HUES48 (cell line): ENCODE measurements at regions not wholly inside any gene's neighbourhood (a gene's known extent, or its start where the extent isn't known, plus 50 kb on each side); places are given as distances from the start of the nearest gene placed in this dataset.

Experiments used
- H3K27ac ChIP-seq: one replicate; pipeline ENCODE4 v1.7.0; 2013; ENCODE audit warnings: low read depth, low read length, inconsistent platforms
- H3K27me3 ChIP-seq: 2 replicates; pipeline ENCODE4 v1.6.1; 2013; ENCODE audit warnings: mild to moderate bottlenecking, low read length; ENCODE audit not compliant: control insufficient read depth, insufficient read depth
- H3K36me3 ChIP-seq: 2 replicates; pipeline ENCODE4 v1.6.1; 2013; ENCODE audit warnings: low read length; ENCODE audit not compliant: control insufficient read depth, insufficient read depth
- H3K4me1 ChIP-seq: 2 replicates; pipeline ENCODE4 v1.6.1; 2013; ENCODE audit warnings: mild to moderate bottlenecking, low read length; ENCODE audit not compliant: control insufficient read depth, insufficient read depth
- H3K4me3 ChIP-seq: 2 replicates; pipeline ENCODE4 v1.5.1; 2013; ENCODE audit warnings: mild to moderate bottlenecking, low read depth, low read length
- H3K9ac ChIP-seq: 2 replicates; pipeline ENCODE4 v1.6.1; 2013; ENCODE audit warnings: mild to moderate bottlenecking, low read depth, low read length, moderate library complexity
- H3K9me3 ChIP-seq: 2 replicates; pipeline ENCODE4 v1.6.1; 2013; ENCODE audit warnings: low read length; ENCODE audit not compliant: control insufficient read depth, insufficient read depth

DNA sequence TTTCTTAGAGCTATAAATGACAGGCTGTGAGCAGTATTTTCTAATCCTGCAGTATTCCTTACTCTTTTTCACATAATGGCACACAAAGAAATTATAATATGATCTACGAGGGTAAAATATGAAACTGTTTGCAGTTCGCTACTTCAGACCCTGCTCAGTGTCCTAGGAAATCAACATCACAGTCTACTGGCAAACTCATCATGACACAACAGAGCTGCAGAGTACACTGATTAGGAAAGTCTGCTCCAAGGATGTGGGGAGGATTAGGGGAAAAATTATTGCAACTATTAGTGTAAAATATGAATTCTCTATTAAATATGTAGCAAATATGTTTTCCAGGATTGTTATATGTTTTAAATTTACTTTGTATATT lies 149.2 kb upstream of the REG3G start:
- Histone ChIP-seq H3K27me3 (no peaks in the 10 kb centered on the region), H3K36me3 (no peaks in the 10 kb centered on the region), H3K9ac (no peak overlapping the region), H3K4me3 (no peak overlapping the region), H3K27ac (no peak overlapping the region), H3K9me3 (no peaks in the 10 kb centered on the region), H3K4me1 (no peaks in the 10 kb centered on the region)

DNA sequence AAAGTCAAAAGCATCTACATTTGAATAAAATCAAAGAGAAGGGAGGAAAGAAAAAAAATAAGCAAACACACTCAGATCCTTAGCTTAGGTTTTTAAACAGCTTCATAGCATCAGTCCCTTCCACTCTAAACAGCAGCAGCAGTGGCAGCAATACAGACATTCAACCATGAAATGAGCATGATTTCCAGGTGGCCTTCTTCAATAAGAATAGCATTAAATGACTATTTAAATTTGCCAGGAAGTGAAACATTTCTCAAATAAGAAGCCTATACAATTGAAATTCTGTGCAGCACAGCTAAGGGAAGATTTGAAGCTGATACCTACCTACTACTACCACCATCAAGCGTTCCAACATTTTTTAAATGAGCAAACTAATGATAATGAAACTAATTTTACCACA lies 138.1 kb upstream of the REG3G start:
- Histone ChIP-seq H3K27ac (no peak overlapping the region), H3K27me3 (no peaks in the 10 kb centered on the region), H3K9me3 (no peaks in the 10 kb centered on the region), H3K4me1 (peaks cover 15% of the 10 kb centered on the region), H3K9ac (no peak overlapping the region), H3K4me3 (no peak overlapping the region), H3K36me3 (no peaks in the 10 kb centered on the region)

DNA sequence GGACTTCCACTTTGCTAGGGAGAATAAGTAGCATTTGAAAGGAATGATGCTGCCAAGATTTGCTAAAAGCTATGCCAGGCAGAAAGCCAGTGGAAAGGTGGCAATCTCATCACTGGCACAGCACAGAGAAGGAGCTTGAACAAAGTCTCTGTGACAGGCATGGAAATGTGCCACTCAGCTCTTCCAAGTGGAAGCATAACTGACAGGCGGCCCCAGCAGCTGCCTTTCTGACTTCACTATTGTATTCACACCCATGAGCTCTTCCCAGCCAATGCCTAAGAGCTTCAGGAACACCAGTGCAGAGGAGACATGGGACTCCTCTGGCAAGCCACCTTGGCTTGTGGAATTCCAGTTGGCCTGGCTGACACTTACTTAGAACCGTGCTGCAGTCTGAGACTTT lies 134.6 kb upstream of the REG3G start:
- H3K9me3 ChIP-seq: no peaks in the 10 kb centered on the region
- no peak overlapping the region for H3K27ac ChIP-seq
- H3K9ac ChIP-seq: no peak overlapping the region
- peaks cover 15% of the 10 kb centered on the region for H3K4me1 ChIP-seq
- H3K27me3 ChIP-seq: no peaks in the 10 kb centered on the region
- H3K4me3 ChIP-seq: no peak overlapping the region
- H3K36me3 ChIP-seq: no peaks in the 10 kb centered on the region

DNA sequence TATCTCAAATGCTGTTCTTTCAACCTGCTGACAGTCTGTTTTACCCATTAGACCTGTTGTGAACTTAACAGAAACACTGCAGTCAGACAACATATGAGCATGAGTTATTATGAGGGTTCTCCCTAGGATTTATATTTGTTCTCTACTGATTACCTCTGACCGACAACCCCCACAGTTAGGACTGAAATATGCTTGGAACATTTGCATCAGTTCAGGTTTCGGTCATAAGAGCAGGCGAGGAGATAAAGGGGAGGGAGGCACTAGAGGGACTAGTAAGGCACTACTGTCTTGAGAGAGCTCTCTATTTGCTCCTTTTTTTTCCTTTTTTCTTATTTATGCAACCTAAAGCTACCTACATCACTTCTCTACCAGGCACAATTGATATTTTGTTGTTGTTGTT lies 133.2 kb upstream of the REG3G start:
- no peaks in the 10 kb centered on the region for H3K36me3 ChIP-seq
- H3K9me3 ChIP-seq: no peaks in the 10 kb centered on the region
- H3K27ac ChIP-seq: no peak overlapping the region
- H3K4me3 ChIP-seq: no peak overlapping the region
- H3K27me3 ChIP-seq: no peaks in the 10 kb centered on the region
- no peak overlapping the region for H3K9ac ChIP-seq
- peaks cover 12% of the 10 kb centered on the region for H3K4me1 ChIP-seq

GRCh38 chr2:78895022-78895421 lies 130.5 kb upstream of the REG3G start:
- Histone ChIP-seq H3K9me3 (no peaks in the 10 kb centered on the region), H3K27ac (no peak overlapping the region), H3K27me3 (no peaks in the 10 kb centered on the region), H3K9ac (no peak overlapping the region), H3K36me3 (no peaks in the 10 kb centered on the region), H3K4me3 (no peak overlapping the region), H3K4me1 (no peaks in the 10 kb centered on the region)

DNA sequence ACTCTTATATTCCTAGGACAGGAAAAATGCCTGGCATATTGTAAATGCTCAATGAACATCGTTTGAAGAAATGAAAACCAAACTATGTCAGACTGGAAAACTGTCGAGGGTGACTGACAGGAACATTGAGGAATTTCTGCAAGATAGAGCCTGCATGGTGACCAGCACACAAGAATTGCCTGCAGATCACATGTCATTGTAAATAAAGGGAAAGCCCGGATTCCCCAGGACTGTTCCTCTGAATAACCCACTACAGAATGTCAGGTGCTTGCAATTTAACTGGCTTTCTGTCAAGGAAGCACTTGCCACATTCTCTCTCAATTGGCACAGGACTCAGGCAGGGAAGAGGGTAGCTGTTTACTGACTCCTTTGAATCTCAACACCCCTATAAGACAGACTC lies 129.0 kb upstream of the REG3G start:
- Histone ChIP-seq H3K27me3 (no peaks in the 10 kb centered on the region), H3K27ac (no peak overlapping the region), H3K9ac (no peak overlapping the region), H3K36me3 (no peaks in the 10 kb centered on the region), H3K9me3 (no peaks in the 10 kb centered on the region), H3K4me3 (no peak overlapping the region), H3K4me1 (no peaks in the 10 kb centered on the region)

DNA sequence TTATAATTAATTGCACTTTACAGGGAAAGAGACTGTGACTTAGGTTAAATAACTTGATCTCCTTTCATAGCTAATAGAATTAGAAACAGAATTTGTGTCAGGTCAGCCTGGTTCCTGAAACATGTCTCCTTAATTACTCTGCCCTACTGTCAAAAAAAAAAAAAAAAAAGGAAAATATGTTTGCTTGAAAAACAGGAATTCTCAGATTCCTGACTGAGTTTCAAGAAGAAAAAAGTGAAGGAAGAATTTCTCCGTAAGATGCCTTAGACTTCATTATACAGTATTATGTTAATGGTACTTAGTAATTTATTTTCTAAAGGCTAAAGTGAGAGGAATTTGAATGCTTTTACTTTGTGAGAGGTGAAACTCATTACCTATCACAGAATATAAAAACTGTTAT lies 118.4 kb upstream of the REG3G start:
- no peaks in the 10 kb centered on the region for H3K27me3 ChIP-seq
- peaks cover 10% of the 10 kb centered on the region; the same call in 1 of the 2 replicates for H3K4me1 ChIP-seq
- H3K9me3 ChIP-seq: no peaks in the 10 kb centered on the region
- no peak overlapping the region for H3K4me3 ChIP-seq
- H3K36me3 ChIP-seq: no peaks in the 10 kb centered on the region
- H3K27ac ChIP-seq: no peak overlapping the region
- no peak overlapping the region for H3K9ac ChIP-seq

DNA sequence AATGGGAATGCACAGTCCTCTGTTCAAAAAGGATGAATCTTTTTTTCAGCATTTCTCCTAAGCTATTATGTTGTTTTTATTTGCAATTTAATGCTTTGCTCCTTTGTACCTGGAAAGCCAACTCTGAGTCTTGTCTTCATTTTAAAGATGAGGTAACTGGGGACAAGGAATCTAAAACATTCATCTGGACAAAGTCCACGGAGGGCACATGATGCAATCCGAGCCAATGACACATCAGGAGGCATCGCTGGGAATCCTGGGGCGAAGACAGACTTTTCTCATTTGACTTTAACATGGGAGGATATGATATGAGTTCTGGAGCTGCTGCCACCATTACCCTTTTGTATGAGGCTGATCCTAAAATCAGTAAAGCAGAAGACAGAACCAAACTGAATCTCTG lies 116.5 kb upstream of the REG3G start:
- H3K27ac ChIP-seq: no peak overlapping the region
- H3K27me3 ChIP-seq: no peaks in the 10 kb centered on the region
- no peak overlapping the region for H3K9ac ChIP-seq
- no peaks in the 10 kb centered on the region for H3K9me3 ChIP-seq
- H3K4me1 ChIP-seq: peaks cover 25% of the 10 kb centered on the region
- no peaks in the 10 kb centered on the region for H3K36me3 ChIP-seq
- H3K4me3 ChIP-seq: no peak overlapping the region

GRCh38 chr2:78910376-78910775 lies 115.1 kb upstream of the REG3G start:
- H3K27ac ChIP-seq: no peak overlapping the region
- H3K36me3 ChIP-seq: no peaks in the 10 kb centered on the region
- no peaks in the 10 kb centered on the region for H3K9me3 ChIP-seq
- H3K27me3 ChIP-seq: no peaks in the 10 kb centered on the region
- H3K4me1 ChIP-seq: peaks cover 25% of the 10 kb centered on the region
- no peak overlapping the region for H3K9ac ChIP-seq
- no peak overlapping the region for H3K4me3 ChIP-seq

DNA sequence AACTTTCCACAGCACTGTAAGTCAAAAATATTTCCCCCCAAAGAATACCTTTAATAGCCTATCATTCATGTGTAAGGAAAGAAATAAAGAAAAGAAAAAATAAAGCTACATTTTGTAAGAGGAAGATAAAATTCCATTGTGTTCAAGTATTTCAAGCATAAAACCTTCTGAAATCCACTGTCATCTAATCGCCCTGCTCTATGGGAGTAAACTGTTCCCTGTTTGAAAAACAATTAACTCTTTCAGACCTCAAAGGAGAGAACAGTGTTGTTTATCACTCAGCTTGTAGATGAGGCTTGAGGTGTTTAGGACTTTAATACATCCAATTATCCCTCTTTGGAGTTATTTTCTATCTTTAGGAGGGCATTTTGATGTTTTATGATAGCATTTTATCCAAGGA lies 112.2 kb upstream of the REG3G start:
- no peaks in the 10 kb centered on the region for H3K27me3 ChIP-seq
- H3K9me3 ChIP-seq: no peaks in the 10 kb centered on the region
- H3K36me3 ChIP-seq: no peaks in the 10 kb centered on the region
- peaks cover 20% of the 10 kb centered on the region for H3K4me1 ChIP-seq
- no peak overlapping the region for H3K9ac ChIP-seq
- H3K27ac ChIP-seq: no peak overlapping the region
- H3K4me3 ChIP-seq: no peak overlapping the region

DNA sequence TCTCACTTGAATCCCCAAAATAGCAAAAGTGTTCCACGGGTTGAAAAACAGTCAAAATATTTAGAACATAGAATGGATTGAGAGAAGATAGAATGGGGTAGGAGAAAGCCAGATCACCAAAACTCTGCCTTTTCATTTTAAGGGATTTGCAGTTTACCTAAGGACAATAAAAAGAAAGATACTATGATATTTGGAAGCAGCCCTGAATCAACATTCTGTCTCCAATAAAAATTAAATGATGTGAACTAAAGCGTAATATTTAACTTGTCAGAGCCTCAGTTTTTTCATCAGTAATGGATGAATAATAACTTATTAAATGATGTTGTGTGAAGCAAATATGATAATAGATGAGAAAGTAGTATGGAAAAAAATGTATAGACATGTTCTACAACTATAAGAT lies 100.2 kb upstream of the REG3G start:
- Histone ChIP-seq H3K27me3 (no peaks in the 10 kb centered on the region), H3K27ac (no peak overlapping the region), H3K4me1 (no peaks in the 10 kb centered on the region), H3K9me3 (no peaks in the 10 kb centered on the region), H3K9ac (no peak overlapping the region), H3K36me3 (no peaks in the 10 kb centered on the region), H3K4me3 (no peak overlapping the region)

DNA sequence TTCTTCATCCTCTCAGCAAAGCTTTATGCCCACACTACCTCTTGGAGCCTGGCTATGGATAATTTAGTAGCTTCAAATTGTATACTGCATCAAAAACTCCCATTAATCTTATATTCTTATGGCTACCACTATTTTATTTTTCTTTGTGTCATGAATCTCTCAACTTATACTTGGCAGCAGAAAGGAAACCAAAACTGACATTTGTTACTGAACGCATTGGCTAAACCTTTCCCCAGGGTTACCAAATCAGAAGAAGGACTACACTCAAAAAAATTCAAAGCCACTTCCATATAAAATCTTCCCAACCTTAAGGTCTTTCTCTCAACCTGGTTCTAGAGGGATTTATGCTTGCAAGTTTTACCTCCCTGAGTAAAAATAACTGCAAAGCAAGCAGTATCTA lies 97.0 kb upstream of the REG3G start:
- Histone ChIP-seq H3K4me3 (no peak overlapping the region), H3K9me3 (no peaks in the 10 kb centered on the region), H3K27ac (no peak overlapping the region), H3K9ac (no peak overlapping the region), H3K4me1 (peaks cover 3% of the 10 kb centered on the region; the same call in 1 of the 2 replicates), H3K36me3 (no peaks in the 10 kb centered on the region), H3K27me3 (no peaks in the 10 kb centered on the region)
